RCC 7860 (cell line): ENCODE measurements at regions not wholly inside any gene's neighbourhood (a gene's known extent, or its start where the extent isn't known, plus 50 kb on each side); places are given as distances from the start of the nearest gene placed in this dataset.

Source experiments
- DNase-seq: peaks from one replicate; pipeline ENCODE4 v3.0.0-alpha.2; 2015; ENCODE audit warnings: low spot score
- FAIRE-seq: peaks from 2 replicates; lab custom pipeline; 2012; peaks lifted over from hg19 to GRCh38; lab: Jason Lieb, UNC

- no peak for DNase-seq
- no peak for FAIRE-seq
These were observed 122.8 kb upstream of the MAP3K1 start for GRCh38 chr5:56692359-56693219.

- no peak for DNase-seq
- no peak for FAIRE-seq
These were observed 126.9 kb upstream of the MAP3K1 start for GRCh38 chr5:56688402-56688801.

GRCh38 chr5:56686337-56687195, 128.8 kb upstream of the MAP3K1 start:
- no peak for DNase-seq
- no peak for FAIRE-seq

DNA sequence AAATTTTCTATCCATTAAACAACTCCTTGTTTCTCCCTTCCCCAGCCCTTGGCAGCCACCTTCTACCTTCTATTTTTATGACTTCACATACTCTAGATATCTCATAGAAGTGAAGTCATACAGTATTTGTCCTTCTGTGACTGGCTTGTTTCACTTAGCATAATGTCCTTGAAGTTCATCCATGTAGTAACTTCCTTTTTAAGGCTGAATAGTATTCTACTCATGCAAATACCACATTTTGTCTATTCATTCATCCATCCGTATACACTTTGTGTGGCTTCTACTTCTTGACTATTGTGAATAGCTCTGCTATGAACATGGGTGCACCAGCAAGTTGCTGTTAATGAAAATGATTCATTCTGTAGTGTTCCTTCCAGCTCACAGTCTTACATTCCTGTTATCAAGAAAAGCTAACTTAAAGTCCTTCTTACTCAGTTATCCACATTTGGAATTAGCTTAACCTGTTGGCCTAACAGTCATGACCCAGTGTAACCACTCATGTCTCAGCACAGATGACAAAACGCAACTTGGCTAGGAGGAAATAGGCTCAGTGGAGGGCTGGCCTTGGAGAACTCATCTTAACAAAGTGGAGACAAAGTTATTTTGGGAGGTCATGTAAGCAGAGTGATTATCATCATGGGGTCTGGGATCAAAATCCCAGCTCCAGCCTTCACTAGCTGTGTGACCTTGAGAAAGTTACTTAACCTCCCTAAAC, 129.7 kb upstream of the MAP3K1 start:
- DNase-seq = no peak
- FAIRE-seq = no peak

DNA sequence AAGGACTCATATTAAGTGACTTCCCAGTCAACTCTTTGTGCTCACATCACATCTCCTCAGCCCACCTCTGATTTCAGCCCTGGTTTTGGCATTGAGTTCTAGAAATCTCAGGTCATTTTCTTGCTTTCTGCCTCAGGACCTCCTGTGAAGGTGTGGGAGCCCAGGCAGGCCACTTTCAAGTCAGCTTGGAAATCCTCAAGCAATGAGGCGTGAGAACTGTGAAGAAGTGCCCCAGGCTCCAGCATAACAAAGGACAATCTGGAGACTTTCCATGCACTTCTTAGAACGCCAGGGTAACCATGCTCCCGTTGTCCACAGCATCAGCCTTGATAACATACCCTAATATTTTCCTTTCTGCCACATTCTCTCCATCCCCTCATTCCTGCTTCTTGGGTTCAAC, 131.2 kb upstream of the MAP3K1 start:
- DNase-seq (no peak), FAIRE-seq (no peak)

DNA sequence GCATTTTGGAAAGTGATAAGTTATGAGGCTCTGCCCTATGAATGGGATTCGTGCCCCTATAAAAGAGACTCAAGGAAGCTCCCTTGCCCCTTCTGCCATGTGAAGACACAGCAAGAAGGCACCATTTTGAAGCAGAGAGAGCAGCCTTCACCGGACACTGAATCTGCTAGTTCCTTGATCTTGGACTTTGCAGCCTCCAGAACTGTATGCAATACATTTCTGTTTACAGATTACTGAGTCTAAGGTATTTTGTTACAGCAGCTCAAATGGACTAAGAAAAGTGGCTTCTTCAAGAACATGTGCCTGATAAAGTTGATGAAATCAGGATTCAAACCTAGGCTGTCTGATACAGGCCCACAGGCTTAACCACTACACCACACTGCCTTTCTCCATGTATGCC, 131.6 kb upstream of the MAP3K1 start:
- FAIRE-seq = no peak
- DNase-seq = no peak

- DNase-seq (no peak), FAIRE-seq (no peak)
These were observed 132.1 kb upstream of the MAP3K1 start for GRCh38 chr5:56683281-56683680.

- FAIRE-seq = no peak
These were observed 134.0 kb upstream of the MAP3K1 start for GRCh38 chr5:56681346-56681745.

GRCh38 chr5:56680731-56681130, 134.6 kb upstream of the MAP3K1 start:
- FAIRE-seq (no peak), DNase-seq (no peak)

More at GRCh38 chr5:56681346-56681745, 134.0 kb upstream of the MAP3K1 start:
- no peak for DNase-seq

GRCh38 chr5:56677690-56678305, 137.6 kb upstream of the MAP3K1 start:
- no peak for FAIRE-seq
- DNase-seq = no peak

DNA sequence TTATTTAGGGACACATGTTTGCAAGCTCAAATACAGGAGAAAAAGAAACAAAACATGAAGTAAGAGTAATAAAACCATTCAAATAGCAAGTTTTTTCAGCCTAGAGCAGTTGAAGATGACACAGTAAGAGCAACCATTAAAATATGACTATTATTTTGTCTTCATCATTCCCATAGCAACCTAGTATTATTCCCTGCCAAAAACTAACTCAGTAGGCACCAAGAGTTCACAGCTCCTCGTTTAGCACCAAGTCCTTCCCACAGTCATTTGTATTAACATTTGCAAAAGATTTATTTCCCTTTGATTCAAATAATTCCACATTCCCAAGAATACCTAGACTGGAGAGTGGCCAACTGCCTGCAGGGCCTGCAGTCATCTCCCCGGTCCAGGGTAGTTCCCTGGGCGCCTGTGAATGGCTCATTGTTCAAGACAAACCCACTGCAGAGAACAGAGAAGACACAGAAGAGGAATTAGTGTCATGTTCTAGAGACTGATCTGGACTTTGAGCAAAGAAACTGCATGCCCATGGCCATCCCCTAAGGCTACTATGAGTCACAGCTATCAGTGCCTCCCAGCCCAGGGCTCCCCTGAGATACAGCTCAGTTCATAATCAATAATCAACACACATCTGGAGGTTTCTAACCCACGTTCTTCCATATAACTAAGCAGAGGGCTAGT, 139.1 kb upstream of the MAP3K1 start:
- DNase-seq (no peak), FAIRE-seq (no peak)

DNA sequence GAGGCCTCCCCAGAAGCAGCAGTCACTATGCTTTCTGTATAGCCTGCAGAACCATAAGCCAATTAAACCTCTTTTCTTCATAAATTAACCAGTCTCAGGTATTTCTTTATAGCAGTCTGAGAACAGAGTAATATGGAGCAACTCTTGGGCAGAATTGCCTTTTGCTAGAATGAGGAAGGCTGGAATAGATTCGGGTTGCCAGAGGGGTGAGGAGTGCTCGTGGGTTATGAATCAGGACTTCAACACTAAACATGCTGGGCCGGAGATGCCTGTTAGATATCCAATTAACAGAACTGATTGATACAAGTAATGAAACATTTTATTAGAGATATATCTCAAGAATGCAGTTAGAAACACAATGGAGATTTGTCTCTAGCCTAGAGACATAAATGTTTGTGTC, 140.9 kb upstream of the MAP3K1 start:
- no peak for FAIRE-seq
- no peak for DNase-seq

DNA sequence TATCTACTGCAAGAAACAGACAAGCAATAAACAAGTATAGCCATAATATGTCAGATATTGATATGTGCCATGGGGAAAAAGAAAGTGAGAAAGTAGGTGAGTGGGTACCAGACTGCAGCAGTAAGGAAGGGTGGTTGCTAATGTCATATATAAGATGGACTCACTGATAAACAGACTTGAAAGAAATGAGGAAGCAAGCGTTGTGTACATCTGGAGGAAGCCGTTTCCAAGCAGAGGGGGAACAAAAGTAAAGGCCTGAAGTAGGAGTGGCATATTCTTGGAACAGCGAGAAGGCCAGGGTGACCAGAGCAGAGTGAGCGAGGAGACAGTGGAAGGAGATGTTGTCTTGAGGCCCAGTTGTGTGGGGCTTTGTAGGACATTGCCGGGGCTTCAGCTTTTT, 142.2 kb upstream of the MAP3K1 start:
- DNase-seq (no peak), FAIRE-seq (no peak)

DNA sequence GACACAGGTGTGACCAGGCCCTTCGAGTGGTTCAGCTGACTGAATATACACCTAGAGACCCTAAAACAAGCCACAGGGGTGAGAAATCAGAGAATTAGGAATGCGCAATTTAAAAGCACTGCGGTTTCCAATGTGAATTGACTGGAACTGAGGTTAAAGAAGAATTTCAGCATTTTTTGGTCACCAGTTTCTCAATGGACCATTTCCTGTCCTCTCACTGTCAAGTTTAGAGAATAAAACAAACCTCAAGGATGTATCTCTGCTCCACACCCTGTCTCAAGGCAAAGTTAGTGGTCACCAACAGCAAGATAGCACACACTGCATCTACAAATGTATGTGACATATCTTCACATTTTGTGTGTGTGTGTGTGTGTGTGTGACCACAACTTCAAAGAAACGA, 143.8 kb upstream of the MAP3K1 start:
- FAIRE-seq = no peak
- no peak for DNase-seq

DNA sequence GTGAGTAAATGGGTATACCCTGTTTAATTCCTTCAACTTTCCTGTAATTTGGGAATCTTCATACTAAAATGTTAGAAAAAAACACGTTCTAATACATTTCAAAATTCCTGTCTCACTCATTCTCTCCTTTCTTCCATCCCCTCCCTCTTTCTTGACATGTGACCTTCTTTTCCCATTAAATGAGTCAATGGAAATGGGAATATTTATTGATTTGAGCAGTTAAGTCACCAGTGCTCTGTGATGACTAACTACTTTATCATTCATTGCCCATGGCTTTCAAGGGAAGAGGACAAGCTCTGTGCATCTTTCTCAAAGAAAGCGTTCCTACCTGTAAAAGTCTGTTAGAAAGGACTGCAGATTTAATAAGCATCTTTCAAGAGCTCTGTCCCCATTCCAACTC, 144.4 kb upstream of the MAP3K1 start:
- FAIRE-seq = no peak
- DNase-seq = no peak

DNA sequence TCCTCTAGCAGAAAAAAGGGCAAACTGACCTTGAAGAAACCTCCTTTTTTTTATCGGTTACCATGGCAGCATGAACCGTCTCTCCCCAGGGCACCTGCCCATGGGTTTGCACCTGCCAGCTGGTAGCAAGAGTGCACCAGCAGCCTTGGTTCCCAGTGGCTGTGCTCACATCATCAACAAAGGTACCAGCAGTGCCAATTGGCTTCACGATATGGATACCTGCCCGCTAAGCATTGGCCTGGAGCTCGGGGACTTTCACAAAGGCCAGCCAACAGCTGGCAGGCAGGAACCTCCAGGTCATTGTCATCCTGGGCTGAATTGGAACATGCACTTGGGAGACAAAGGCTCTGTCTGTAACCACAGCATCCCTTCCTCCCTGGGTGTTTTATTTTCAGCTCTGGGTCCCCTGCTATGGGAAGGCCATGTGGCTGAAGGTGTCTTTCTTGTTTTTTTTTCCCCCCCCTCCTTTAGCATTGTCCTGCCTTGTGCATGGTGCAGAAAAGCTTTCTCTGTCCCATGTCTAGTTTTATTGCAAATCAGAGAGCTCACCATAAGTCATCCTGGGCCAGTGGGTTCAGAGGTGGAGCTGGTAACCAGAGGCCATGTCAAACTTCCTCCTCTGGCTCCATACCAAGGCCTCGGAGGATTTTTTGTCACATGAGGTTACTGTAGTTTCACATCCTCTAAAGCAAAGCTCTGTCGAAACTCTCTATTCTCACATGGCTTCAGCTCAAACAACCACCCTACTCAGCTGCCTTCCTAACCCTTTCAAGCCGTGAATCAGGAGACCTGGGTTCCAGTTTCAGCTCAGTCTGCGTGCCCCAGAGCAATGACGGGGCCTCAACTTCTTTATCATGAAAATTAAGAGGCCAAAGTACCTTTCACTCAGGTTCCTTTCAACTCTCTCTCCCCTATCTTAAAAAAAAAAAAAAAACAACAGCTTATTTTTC, 145.5 kb upstream of the MAP3K1 start:
- DNase-seq (no peak), FAIRE-seq (no peak)

DNA sequence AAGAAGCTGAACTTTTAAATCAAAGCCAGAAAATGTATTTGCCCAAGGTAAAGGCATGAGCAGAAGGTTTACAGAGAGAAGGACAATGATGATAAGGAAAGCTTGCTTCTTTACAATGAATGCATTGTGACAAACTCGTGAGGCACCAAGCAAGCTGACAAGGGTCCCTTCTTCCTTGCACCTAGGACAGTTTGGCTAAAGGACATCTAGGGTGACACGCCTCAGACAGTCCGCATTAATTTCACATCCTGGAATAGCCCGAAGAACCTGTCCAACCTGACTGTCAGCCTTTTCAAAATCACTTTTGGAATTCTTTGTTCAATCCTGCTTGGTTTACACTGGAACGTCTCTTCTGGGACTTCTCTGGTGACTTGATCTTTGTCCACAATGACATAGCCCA, 146.4 kb upstream of the MAP3K1 start:
- DNase-seq = no peak
- FAIRE-seq = no peak

GRCh38 chr5:56667692-56668091, 147.7 kb upstream of the MAP3K1 start:
- no peak for FAIRE-seq

GRCh38 chr5:56666901-56667300, 148.4 kb upstream of the MAP3K1 start:
- no peak for FAIRE-seq
- no peak for DNase-seq

More at GRCh38 chr5:56667692-56668091, 147.7 kb upstream of the MAP3K1 start:
- DNase-seq = no peak
